ENCODE measurements at regions not wholly inside any gene's neighbourhood (a gene's known extent, or its start where the extent isn't known, plus 50 kb on each side); places are given as distances from the start of the nearest gene placed in this dataset.

DNA sequence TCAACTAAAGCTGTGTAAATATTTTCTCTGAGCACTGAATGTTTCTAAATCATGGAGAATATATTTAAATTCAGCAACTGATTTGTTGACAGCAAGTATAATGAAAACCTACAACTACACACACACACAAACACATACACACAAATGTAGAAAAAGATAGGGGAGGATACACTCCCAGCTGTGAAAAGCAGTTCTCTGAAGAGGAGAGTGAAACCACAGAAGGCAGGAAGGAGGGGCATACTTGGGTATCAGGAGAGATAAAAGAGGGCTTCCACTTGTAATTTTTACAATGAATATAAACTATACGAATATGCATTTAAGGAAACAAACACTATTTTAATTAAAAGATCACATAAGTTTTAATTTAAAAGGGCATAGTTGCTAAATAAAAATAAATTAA is 227.8 kb upstream of the SLC24A2 start:
- TF ChIP-seq, protein P1, sequence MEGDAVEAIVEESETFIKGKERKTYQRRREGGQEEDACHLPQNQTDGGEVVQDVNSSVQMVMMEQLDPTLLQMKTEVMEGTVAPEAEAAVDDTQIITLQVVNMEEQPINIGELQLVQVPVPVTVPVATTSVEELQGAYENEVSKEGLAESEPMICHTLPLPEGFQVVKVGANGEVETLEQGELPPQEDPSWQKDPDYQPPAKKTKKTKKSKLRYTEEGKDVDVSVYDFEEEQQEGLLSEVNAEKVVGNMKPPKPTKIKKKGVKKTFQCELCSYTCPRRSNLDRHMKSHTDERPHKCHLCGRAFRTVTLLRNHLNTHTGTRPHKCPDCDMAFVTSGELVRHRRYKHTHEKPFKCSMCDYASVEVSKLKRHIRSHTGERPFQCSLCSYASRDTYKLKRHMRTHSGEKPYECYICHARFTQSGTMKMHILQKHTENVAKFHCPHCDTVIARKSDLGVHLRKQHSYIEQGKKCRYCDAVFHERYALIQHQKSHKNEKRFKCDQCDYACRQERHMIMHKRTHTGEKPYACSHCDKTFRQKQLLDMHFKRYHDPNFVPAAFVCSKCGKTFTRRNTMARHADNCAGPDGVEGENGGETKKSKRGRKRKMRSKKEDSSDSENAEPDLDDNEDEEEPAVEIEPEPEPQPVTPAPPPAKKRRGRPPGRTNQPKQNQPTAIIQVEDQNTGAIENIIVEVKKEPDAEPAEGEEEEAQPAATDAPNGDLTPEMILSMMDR (IDR thresholded peaks at IDR 0.05; ENCODE audit: extremely low read depth in 1 of 2, insufficient read depth in 1 of 2, low read depth in 1 of 2, low read length in 2 of 2): no peak
- TF ChIP-seq POLR2AphosphoS5 (IDR thresholded peaks at IDR 0.05; ENCODE audit: insufficient read depth, low read depth, low read length) (no peak), POLR2A (IDR thresholded peaks at IDR 0.05; ENCODE audit: low read depth, low read length) (no peak)

All from endothelial cell of umbilical vein (primary cell).